Stimulated activated CD8-positive, alpha-beta memory T cell treated with anti-CD3 and anti-CD28 coated beads, Interleukin-4, amount 100 ng/mL, for 24 hours (primary cell): ENCODE measurements at regions not wholly inside any gene's neighbourhood (a gene's known extent, or its start where the extent isn't known, plus 50 kb on each side); places are given as distances from the start of the nearest gene placed in this dataset.

ENCODE experiments used
- DNase-seq: peaks from one replicate; pipeline ENCODE4 v3.0.0-alpha.2; 2020; ENCODE audit warnings: low read depth

DNA sequence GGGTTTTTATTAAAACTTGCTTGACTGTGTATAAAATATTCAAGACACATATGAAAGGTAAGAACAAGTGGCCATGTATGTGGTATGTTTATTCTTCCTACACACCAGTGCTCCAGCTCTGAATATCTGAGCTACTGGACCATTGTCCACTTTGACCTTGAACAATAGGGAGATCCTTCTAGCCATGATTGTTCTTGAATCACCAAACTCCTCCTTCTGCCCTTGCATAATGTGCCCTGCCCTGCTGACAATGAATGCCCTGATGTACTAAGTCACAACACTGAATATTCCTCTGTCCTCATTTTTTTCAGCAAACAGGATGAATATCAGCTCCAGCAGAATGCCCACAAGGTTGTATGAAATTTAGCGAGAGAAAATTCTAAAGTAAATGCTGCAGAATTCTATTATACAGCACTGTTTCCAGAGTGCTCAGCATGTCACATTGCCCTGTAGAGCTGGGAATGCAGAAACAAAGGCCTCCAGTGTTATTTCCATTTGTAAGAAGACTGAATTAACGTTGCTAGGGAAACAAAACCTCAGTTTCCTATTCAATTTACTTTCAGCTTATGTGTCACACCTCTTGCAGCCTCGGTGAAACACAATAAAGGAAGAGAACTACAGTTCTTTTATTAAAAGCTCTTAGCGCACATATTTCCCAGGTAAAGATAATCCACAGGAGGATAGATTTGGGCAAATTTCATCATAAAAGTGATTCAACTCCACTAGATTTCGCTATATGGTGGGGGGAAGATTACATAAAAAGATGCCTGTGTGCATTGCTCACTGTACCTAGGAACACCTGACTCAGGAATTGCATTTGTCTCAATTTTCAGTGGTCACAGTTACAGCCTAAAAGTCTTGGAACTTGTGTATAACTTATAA is 187.4 kb upstream of the ATP1B1 start:
- DNase-seq: no peak

DNA sequence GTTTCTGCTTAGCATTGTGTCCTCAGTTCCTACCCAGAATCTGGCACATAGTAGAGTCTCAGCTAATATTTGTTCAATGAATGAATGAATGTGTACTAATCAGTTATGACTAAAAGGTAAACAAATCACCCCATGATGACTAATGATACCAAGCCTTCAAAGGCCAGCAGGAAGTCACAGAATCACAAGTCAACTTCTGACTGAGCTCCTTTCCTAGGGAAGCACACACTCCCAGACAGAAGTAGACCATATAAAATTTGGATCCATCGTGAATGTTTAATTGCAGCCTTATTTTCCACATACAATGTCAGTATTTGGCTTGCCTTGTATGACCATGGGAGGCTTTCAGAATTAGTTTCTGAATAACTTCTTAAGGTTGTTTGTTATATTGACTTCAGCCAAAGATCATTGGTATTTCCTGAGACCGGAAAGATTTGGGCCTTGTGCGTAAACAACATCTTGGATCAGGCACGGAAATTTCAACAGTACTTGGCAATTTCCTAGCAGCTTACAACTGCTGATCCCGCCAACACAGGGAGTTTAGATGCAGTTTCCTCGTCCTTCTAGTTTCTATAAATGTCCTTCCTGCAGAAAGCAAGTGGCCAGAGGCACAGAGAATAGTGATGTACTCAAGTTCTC is 185.9 kb upstream of the ATP1B1 start:
- DNase-seq: no peak

DNA sequence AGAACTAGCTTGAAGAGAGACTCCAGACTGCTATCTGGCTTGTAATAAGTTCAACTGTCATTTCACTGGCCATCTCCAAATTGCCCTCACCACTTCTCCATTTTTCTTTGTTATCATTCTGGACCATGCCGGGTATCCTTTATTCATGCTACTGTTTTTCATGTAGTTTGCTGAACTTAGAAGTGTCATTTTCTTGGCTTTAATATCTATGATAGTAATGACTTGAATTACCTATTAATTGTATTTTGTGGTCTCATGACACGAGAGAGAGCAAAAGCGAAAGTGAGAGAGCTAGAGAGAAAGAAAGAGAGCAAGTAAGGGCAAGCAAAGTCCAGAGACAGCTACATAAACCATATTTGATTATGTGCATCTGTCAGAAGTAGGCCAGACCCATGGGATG is 184.9 kb upstream of the ATP1B1 start:
- no peak for DNase-seq

DNA sequence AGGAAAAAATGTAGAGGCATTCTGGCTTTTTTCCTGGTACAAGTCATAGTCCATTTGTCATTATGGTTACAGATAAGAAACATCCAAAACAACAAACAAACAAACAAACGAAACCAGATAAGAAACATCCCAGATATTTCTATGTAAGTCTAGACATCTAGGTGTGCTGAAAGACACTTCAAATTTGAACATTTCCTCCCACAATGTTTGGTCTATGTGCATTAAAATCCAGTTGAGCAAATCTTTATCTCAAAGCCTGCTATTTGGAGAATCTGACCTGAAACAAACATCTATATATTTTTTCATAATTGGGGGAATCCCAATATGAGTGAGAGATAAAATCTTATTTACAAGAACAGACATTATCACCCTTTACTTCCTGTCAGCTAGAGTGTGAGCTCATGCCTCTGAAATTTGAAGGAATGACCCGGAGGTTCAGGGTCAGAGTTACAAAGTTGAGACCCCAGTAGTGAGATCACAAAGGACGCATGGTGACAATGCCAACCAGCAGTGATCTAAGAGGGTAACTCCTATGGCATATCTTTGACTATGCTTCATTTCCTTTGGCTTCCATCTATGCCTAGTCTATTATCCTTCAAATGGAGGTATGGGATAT is 182.9 kb upstream of the ATP1B1 start:
- no peak for DNase-seq

DNA sequence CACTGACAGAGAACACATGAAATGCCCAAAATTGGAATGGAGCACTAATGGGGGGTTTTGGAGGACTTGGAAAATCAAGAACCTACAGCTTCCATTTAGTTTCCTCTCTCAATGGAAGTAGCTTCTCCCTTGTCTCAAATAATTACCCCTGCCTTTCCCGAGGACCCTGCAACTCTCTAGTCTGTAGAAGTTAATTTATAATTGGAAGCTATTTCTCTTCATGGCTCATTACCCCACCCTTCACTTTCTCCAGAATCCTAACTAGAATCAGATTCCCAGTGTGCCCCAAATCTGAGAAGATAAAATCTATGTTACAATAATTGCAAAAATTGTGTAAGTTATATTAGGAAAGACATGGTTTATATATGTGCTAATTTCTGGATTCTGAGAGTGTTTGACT is 181.5 kb upstream of the ATP1B1 start:
- DNase-seq: no peak

DNA sequence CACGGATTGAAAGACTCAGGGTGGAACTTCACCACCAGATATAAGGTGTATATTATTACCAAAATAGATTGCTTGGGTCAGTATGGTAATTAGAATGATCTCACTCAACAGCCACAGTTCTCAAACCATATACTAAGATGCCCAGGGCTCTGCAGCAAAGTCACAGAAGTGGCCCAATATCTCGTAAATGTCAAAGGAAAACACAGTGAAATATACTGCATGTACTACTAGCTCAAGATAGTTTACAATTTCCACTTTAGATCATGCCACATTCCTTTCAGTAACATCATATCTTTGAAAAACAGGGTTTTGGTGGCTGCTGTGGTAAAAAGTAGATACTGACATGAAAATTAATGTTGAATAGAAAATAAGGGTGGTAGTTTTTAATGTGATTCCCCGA is 180.3 kb upstream of the ATP1B1 start:
- DNase-seq: no peak

DNA sequence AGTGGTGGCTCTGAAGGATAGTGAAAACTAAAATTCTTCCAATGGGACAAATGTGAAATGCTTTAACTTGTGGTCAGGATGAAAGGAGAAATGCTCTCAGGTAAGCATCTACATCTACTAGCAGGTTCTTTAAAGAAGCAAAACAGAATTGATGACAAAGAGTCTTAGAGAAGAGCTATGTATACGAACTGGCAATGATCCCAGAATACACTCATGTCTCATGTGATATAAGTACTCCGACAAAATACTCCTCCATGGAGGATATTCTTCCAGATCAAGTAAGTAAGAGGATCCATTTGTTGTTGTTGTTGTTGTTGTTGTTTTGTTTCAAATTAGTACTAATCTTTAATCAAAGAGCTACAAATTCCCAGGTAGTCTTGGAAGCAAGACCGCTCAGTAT is 174.0 kb upstream of the ATP1B1 start:
- DNase-seq: no peak

DNA sequence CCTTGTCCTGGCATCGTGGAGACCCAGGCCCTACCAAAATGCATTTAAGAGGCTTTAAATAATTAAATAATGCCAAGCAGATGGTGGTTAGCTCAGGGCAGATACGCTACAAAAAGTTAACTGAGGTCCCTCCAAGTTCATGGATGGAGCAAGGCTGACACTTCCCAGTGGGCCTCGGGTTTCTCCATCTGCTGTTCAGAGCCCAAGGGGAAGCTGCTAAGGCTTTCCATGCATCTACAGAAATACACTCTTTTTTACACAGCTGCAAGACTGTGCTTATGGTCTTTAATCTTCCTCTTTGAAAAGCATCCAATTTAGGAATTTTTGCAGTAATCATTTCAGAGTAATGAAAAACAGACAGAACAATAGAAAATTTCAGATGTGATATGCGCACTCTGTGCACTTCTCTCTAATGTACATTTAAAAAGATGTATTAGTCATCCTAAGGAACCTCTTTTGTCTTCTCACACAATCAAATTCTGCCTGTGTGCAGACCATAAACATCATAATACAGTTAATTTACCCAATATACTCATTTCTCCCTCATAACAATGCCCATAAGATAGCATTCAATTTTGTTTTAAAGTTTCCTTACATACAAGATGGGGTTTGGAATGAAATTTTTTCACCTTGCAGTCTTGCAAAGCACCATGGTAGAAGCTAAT is 173.2 kb upstream of the ATP1B1 start:
- no peak for DNase-seq

DNA sequence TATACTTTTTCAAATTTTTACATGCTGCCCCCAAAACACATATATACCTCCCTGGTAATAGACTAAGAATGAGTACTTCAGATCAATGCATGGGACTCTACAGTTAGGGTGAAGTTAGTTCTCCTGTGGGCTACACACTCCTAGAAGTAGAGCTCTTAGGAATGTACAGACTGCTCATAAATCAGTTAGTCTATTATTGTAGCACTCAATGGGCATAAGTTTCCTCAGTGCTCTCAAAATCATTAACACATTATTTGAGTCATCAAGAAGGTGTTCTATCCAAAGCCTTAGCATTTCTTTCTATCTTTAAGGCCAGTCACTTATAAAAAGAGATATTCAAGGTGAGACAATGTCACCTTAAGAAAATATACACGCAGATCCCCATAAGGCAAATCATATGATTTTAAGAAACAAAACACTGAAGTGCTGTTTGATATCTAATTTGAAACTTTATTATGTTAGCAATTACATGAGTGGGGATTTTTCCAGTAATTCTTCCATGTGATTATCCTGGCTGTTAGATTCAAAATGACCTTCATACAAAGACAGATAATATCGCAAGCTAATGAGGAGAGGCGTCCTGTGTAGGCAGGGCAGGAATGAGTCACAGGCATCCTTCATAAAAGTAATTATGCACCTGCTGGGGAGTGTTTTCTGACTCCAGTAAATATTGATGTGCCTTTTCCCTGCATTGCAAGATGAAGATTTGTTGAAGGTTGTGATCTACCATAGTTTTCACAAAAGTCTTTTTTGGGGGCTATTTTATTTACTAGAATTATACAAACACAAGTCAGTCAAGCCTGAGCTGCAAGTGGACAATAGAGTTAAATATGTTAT is 167.2 kb upstream of the ATP1B1 start:
- DNase-seq: no peak

DNA sequence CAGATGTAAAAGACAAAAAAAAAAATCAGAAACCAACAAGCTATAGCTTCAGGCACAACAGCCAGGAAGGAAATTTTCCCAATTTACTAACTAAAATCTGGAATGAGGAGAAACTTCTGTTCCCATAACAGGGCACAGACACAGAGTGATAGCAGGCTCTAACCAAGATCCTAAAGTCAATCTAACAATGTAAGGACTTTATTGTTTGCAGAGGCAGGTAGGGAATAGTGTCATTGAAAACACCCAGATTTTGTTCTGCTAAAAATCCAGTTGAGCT is 166.6 kb upstream of the ATP1B1 start:
- DNase-seq: no peak

DNA sequence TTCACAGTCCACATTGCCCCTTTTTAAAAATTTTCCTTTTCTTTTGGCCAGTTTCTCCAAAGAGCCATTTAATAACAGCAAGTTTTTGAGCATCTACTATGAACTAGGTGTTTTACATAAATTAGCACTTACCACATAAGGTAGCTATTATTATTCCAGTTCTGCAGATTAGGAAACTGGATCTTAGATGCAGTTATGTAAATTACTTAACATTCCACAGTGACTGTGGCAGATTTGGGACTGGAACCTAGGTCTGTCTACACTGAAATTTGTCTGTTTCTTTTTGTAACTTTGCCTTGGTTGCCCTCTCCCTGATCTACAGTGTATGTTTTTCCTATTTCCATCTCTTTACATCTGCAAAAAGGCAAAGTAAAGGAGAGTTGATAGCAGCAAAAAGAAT is 164.8 kb upstream of the ATP1B1 start:
- no peak for DNase-seq

DNA sequence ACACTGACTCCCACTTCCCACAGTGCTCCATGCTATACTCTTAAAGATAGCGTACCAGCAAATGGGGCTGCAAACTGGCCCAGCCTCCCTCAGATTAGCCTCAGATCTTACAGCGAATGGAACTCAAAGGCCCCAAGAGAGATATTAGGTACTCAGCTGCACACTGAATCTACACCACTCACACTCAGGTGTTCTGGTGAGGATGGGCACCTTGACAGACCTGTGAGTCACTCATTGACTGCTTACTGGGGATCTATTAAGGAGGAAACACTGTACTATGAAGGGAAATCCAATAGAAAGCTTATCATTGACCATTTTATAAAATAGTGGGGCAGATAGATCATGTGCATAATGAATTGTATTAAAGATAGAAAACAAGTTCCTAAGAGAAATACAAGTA is 164.3 kb upstream of the ATP1B1 start:
- no peak for DNase-seq

DNA sequence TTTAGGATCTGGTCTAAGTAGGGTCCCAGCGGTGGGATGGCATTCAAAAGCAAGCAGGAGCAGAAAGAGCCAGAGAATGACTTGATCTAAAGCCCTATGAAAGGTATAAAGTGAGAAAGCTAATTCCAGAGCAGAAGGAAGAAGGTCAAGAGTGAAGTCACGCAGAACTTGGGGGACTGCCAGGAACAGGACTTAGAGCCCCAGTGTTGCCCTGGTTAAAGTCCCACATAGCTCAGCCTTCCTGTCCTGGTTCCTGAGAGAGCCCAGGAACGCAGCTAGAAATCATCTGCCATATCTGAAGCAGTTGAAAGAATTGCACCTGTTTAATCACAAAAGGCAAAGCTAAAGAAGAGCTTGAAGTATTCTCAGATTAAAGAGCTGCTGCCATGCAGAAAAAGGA is 160.6 kb upstream of the ATP1B1 start:
- no peak for DNase-seq

DNA sequence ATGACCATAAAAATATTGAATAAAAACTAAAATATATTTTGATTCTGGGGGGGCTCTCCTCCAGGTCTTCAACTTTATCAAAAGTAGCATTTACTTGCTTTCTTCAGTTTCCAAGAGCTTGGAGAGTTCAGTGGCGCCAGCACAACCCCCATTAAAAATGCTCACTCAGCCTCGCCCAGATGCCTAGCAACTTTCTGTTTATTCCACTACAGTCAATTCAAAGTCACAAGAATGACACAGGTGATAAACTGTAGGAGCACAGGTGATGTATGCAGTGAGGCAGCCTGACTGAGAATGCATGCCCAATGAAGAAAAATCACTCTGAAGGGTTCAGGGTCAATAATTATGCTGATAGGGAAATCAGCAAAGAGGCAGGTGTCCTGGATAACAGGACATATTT is 159.4 kb upstream of the ATP1B1 start:
- no peak for DNase-seq

DNA sequence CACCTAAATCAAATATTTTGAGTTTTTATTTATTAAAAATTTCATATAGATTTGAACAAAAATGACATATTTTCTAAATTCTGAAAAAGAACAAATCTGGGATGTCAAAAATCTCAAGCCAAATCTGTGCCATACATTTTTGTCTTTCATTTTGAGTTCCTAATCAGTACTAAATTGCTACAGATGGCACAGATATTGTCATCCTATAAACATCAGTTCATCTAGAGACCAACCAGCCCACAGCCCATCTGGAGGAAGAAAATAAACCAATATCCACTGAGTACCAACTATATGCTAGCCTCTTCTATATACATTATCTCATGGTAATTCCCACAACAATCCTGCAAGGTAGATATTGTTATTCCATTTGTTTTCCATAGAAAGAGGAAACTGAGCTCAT is 156.8 kb upstream of the ATP1B1 start:
- no peak for DNase-seq

DNA sequence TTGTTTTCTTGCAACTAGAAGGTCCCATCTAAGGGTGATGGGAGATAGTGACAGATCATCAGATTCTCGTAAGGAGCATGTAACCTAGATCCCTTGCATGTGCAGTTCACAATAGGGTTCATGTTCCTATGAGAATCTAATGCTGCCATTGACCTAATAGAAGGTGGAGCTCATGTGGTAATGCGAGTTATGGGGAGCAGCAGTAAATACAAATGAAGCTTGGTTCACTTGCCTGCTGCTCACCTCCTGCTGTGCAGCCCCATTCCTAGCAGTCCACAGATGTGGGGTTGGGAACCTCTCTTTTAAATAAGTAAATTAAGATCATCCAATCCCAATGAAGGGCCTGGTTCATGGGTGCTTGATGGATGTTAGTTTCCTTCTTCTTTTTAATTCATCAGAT is 148.7 kb upstream of the ATP1B1 start:
- no peak for DNase-seq

DNA sequence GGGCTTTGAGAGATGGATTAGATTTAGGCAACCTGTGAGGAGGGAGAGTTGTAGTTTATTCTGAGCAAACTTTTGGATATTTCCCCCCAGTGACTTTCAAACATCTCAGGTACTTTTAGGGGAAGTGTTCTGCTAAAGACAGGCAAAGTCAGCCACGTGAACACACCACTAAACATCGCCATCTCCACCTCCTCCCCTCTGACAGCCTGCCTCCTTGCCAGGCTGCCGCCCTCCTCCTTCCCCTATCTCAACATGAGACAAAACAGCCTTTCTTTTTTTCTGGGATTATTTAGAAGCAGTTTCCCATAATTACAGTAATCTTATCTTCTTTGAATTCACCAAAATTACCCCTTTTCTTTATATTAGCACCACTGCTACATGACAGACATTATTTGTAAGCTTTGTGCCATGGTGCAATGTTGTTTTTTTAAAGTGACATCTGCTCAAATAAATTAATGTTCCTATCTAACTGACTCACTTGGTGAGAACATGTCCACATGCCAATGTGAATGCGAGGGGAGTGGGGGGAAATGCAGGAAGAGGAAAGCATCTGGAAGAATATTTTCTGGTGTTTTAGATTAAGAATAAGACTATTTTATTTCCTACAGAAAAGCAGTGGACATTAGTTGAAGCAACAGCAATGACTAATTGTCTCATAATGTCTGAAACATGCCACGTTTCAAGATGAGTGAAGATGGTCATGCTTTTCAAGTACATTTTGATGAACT is 147.8 kb upstream of the ATP1B1 start:
- DNase-seq: no peak

DNA sequence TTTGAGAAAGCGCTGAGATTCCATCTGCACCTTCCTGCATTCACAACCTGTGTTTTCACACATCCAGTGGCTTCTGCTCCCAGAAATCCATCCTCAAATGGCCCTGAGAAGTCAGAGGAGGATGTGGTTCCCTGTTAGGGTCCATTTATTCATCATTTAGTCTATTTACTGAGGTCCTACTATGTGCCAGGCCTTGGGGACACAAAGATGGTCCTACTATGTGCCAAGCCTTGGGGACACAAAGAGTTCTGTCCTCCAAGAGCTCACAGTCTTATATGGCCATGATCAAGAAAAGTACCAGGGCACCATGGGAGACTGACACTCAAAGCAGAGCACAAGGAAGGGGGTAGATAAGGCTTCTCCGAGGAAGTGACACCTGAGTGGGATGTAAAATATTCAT is 147.1 kb upstream of the ATP1B1 start:
- no peak for DNase-seq

DNA sequence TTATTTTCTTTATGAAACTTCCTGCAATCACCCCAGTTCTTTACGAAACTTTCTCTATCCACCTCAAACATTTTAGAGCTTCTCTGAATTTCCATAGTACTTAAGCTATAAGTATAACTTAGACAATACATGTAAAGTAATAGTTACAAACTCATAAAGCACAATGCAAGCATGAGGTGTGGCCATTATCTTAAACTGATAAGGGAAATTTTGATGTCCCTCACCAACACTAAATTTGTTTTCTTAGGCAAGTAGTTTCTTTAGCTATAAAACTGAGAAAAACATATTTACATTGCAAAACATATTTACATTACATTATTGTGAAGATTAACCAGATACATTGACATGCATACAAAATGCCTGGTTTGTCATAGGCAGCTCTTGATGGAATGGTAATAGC is 146.4 kb upstream of the ATP1B1 start:
- DNase-seq: no peak

DNA sequence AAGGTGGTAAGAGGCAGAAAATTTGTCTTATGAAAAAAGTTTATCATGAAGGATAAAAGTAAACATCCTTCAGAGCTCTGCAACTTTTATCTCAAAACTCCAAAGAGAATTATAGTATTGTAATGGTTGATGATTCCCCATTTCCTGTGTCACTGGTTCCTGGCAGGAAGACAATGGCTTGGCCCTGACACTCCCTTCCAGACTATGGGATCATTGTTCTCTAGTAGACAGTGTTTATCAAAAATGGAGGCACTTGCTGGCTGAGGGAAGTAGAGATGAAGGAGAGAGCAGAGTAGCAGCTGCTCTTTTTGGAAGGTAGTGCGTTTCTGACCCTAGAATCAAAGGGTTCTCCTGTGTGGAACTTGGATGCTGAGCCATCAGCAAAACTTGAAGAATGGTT is 145.9 kb upstream of the ATP1B1 start:
- DNase-seq: no peak

DNA sequence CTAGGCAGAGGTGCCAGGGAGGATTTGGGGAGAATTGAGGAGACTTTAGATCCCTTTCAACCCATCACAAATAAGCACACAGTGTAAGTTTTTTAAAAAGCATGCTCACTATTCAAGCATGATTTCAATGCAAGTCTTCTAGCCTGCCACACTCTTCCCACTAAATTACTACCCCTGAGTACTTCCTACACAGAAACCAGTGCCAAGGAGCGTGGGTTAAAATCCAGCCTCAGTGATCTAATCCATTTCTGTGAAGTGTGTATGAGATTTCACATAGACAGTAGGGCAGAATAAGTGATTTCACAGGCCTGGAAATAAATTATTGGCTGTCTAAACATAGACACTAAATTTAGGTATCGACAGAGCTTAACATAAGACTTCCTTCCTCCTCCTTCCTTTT is 142.9 kb upstream of the ATP1B1 start:
- DNase-seq: no peak

DNA sequence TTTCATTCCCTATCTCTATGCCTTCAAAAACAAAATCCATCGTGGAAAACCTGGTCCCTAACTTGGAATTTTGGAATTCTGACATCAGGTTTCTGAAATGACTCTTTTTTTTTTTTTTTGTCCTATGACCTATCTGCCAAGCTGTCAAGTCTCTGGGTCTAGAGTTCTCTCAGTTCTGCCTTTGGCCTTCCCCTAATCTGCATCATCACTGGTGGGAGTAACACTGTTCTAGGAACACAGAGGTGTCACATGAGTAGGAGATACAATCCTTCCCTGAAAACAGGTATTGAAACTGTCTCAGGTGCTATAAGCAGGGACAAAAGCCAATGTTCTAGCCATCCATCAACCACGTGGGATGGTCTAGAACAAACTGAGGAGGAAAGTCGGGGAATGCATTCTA is 142.0 kb upstream of the ATP1B1 start:
- DNase-seq: no peak
